ENCODE measurements at regions not wholly inside any gene's neighbourhood (a gene's known extent, or its start where the extent isn't known, plus 50 kb on each side); places are given as distances from the start of the nearest gene placed in this dataset.

GRCh38 chr10:23604613-23605012 is 165.7 kb downstream of the OTUD1 start:
- Histone ChIP-seq H3K4me1 (ENCODE audit: insufficient read depth, poor library complexity, severe bottlenecking) (no peaks in the 10 kb centered on the region), H3K9me3 (ENCODE audit: severe bottlenecking) (no peaks in the 10 kb centered on the region), H3K36me3 (ENCODE audit: low read depth) (no peaks in the 10 kb centered on the region), H3K4me3 (ENCODE audit: severe bottlenecking) (no peak overlapping the region), H3K27me3 (ENCODE audit: insufficient read depth, poor library complexity, severe bottlenecking) (no peaks in the 10 kb centered on the region), H3K27ac (ENCODE audit: poor library complexity, severe bottlenecking) (no peak overlapping the region)
- TF ChIP-seq CTCF (IDR thresholded peaks at IDR 0.05; ENCODE audit: poor library complexity, severe bottlenecking) = no peak
- ATAC-seq (ENCODE audit: low read depth) (no peak), DNase-seq (ENCODE audit: low spot score) (no peak)

- no peak for TF ChIP-seq CTCF (IDR thresholded peaks at IDR 0.05; ENCODE audit: poor library complexity, severe bottlenecking)
- Histone ChIP-seq H3K36me3 (ENCODE audit: low read depth) (no peaks in the 10 kb centered on the region), H3K27me3 (ENCODE audit: insufficient read depth, poor library complexity, severe bottlenecking) (no peaks in the 10 kb centered on the region), H3K4me3 (ENCODE audit: severe bottlenecking) (no peak overlapping the region), H3K27ac (ENCODE audit: poor library complexity, severe bottlenecking) (no peak overlapping the region), H3K9me3 (ENCODE audit: severe bottlenecking) (no peaks in the 10 kb centered on the region), H3K4me1 (ENCODE audit: insufficient read depth, poor library complexity, severe bottlenecking) (no peaks in the 10 kb centered on the region)
- ATAC-seq (ENCODE audit: low read depth) (no peak), DNase-seq (ENCODE audit: low spot score) (no peak)
Measured at GRCh38 chr10:23606456-23606855, 167.6 kb downstream of the OTUD1 start.

GRCh38 chr10:23608926-23609325 is 170.1 kb downstream of the OTUD1 start:
- TF ChIP-seq CTCF (IDR thresholded peaks at IDR 0.05; ENCODE audit: poor library complexity, severe bottlenecking) = no peak
- no peak for ATAC-seq (ENCODE audit: low read depth)
- H3K4me1 ChIP-seq (ENCODE audit: insufficient read depth, poor library complexity, severe bottlenecking) = no peaks in the 10 kb centered on the region
- no peak overlapping the region for H3K27ac ChIP-seq (ENCODE audit: poor library complexity, severe bottlenecking)
- no peaks in the 10 kb centered on the region for H3K9me3 ChIP-seq (ENCODE audit: severe bottlenecking)
- no peak overlapping the region for H3K4me3 ChIP-seq (ENCODE audit: severe bottlenecking)
- no peaks in the 10 kb centered on the region for H3K36me3 ChIP-seq (ENCODE audit: low read depth)
- no peak for DNase-seq (ENCODE audit: low spot score)
- no peaks in the 10 kb centered on the region for H3K27me3 ChIP-seq (ENCODE audit: insufficient read depth, poor library complexity, severe bottlenecking)

- DNase-seq (ENCODE audit: low spot score) = no peak
- ATAC-seq (ENCODE audit: low read depth) = no peak
- Histone ChIP-seq H3K27ac (ENCODE audit: poor library complexity, severe bottlenecking) (no peak overlapping the region), H3K27me3 (ENCODE audit: insufficient read depth, poor library complexity, severe bottlenecking) (no peaks in the 10 kb centered on the region), H3K9me3 (ENCODE audit: severe bottlenecking) (no peaks in the 10 kb centered on the region), H3K4me3 (ENCODE audit: severe bottlenecking) (no peak overlapping the region), H3K36me3 (ENCODE audit: low read depth) (no peaks in the 10 kb centered on the region), H3K4me1 (ENCODE audit: insufficient read depth, poor library complexity, severe bottlenecking) (no peaks in the 10 kb centered on the region)
- no peak for TF ChIP-seq CTCF (IDR thresholded peaks at IDR 0.05; ENCODE audit: poor library complexity, severe bottlenecking)
Measured at GRCh38 chr10:23610626-23611307, 171.9 kb downstream of the OTUD1 start.

GRCh38 chr10:23611308-23612029 is 172.6 kb downstream of the OTUD1 start:
- Histone ChIP-seq H3K36me3 (ENCODE audit: low read depth) (no peaks in the 10 kb centered on the region), H3K4me3 (ENCODE audit: severe bottlenecking) (no peak overlapping the region), H3K9me3 (ENCODE audit: severe bottlenecking) (no peaks in the 10 kb centered on the region)

More at GRCh38 chr10:23611308-23612029, 172.6 kb downstream of the OTUD1 start:
- no peak for TF ChIP-seq CTCF (IDR thresholded peaks at IDR 0.05; ENCODE audit: poor library complexity, severe bottlenecking)
- ATAC-seq (ENCODE audit: low read depth) (no peak), DNase-seq (ENCODE audit: low spot score) (no peak)
- Histone ChIP-seq H3K27me3 (ENCODE audit: insufficient read depth, poor library complexity, severe bottlenecking) (no peaks in the 10 kb centered on the region), H3K4me1 (ENCODE audit: insufficient read depth, poor library complexity, severe bottlenecking) (no peaks in the 10 kb centered on the region), H3K27ac (ENCODE audit: poor library complexity, severe bottlenecking) (no peak overlapping the region)

All from RWPE2 (cell line).